AG04450 (cell line): ENCODE measurements at regions not wholly inside any gene's neighbourhood (a gene's known extent, or its start where the extent isn't known, plus 50 kb on each side); places are given as distances from the start of the nearest gene placed in this dataset.
"Not testable (repeated sequence)": the region's sequence is repeated elsewhere in the genome, so short reads cannot be mapped to it uniquely, and the experiment has no call there.

Source experiments
- CTCF ChIA-PET: fragments of 300-600, 350-600 bp; formaldehyde crosslinking; extraction: SDS; loops from one replicate; lab custom pipeline; 2022; ENCODE audit warnings: antibody characterized with exemption, inconsistent platforms; lab: Charles Lee
- POLR2A ChIA-PET: fragments of 350-600 bp; formaldehyde crosslinking; extraction: SDS; loops from one replicate; lab custom pipeline; 2021; ENCODE audit warnings: antibody characterized with exemption, inconsistent platforms; lab: Yijun Ruan, JAX
- DNase-seq: peaks from one replicate; pipeline ENCODE4 v3.0.0-alpha.2; 2011; ENCODE audit warnings: low read depth, low spot score
- H3K27ac ChIP-seq: one replicate; pipeline ENCODE4 v1.5.1; 2012; ENCODE audit warnings: low read depth, low read length, control low read depth
- H3K27me3 ChIP-seq: one replicate; pipeline ENCODE4 v1.6.0; 2012; ENCODE audit warnings: low read length; ENCODE audit not compliant: control insufficient read depth, insufficient read depth
- H3K4me3 ChIP-seq: 2 replicates; pipeline ENCODE4 v1.5.1; 2011; ENCODE audit warnings: mild to moderate bottlenecking, low read depth, low read length, control low read depth
- H3K9me3 ChIP-seq: 2 replicates; pipeline ENCODE4 v1.5.1; 2012; ENCODE audit warnings: low read length; ENCODE audit not compliant: control insufficient read depth, insufficient read depth
- CTCF ChIP-seq: IDR thresholded peaks from 2 replicates; pipeline ENCODE4 v1.5.1; 2011; ENCODE audit warnings: low read depth, low read length, control low read depth, inconsistent platforms

DNA sequence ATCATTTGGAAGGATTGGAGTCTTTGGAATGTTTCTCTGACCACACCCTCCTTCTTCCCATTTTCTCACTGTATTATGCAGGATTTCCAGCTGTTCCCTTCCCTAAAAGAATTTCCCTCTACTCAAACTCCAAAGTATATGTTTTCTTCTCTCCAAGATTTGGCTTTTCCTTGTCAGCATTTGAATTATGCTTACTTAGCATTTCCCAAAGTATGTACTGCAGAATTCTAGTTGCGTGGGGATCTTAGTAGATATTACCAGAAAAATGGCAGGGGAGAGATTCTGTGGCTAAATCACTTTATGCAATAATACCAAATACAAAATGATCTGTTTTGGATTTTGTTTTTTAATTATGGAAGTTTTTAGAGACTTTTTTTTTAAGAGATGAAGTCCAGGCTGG lies 142.3 kb downstream of the OR4C45 start:
- CTCF ChIA-PET: no interaction called here
- no peak for DNase-seq
- POLR2A ChIA-PET: no interaction called here

GRCh38 chr11:50178737-50179136 lies 146.1 kb downstream of the OR4C45 start:
- no peak overlapping the region for H3K4me3 ChIP-seq
- DNase-seq: no peak
- H3K27ac ChIP-seq: no peak overlapping the region
- TF ChIP-seq CTCF: no peak
- peaks cover 8% of the 10 kb centered on the region for H3K9me3 ChIP-seq
- no peaks in the 10 kb centered on the region for H3K27me3 ChIP-seq
- CTCF ChIA-PET: no interaction called here
- POLR2A ChIA-PET: no interaction called here

More for the DNA sequence above, 142.3 kb downstream of the OR4C45 start:
- Histone ChIP-seq H3K27me3 (no peaks in the 10 kb centered on the region), H3K9me3 (peaks cover 6% of the 10 kb centered on the region), H3K4me3 (no peak overlapping the region), H3K27ac (no peak overlapping the region)
- no peak for TF ChIP-seq CTCF

DNA sequence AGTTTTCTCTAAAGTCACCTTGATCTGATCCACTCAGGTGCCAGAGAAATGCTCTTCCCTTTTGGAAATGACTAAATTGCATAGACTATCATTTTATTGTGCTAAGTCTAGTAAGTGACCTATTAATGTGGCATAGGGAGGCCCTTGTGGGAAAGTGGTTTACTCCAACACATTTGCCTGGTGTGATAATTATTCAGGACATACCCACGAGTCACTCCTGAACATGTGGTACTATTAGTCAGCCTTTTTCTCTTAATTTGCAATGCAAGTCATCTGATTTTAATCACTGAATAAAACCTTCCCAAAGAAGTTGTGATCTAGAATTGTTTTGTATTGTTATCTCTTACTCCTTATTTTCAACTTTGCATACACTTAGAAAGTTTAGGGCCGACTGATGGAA lies 148.7 kb downstream of the OR4C45 start:
- no peak overlapping the region for H3K27ac ChIP-seq
- CTCF ChIA-PET: no interaction called here
- no peak for DNase-seq
- H3K27me3 ChIP-seq: no peaks in the 10 kb centered on the region
- POLR2A ChIA-PET: no interaction called here
- H3K4me3 ChIP-seq: no peak overlapping the region
- TF ChIP-seq CTCF: no peak
- H3K9me3 ChIP-seq: peaks cover 13% of the 10 kb centered on the region

- H3K27me3 ChIP-seq: no peaks in the 10 kb centered on the region
- no peak overlapping the region for H3K4me3 ChIP-seq
- no peak for DNase-seq
- ChIA-PET CTCF (no interaction called here), POLR2A (no interaction called here)
- H3K9me3 ChIP-seq: peaks cover 13% of the 10 kb centered on the region
- H3K27ac ChIP-seq: no peak overlapping the region
- TF ChIP-seq CTCF: no peak
Observed at GRCh38 chr11:50182486-50182885, 149.8 kb downstream of the OR4C45 start.

- H3K27ac ChIP-seq, DNase-seq, H3K27me3 ChIP-seq, H3K4me3 ChIP-seq, CTCF ChIA-PET, POLR2A ChIA-PET: not testable (repeated sequence)
- H3K9me3 ChIP-seq: peaks cover 13% of the 10 kb centered on the region
Observed at GRCh38 chr11:50183170-50183569, 150.5 kb downstream of the OR4C45 start.

- CTCF ChIA-PET: no interaction called here
- Histone ChIP-seq H3K9me3 (peaks cover 16% of the 10 kb centered on the region), H3K4me3 (no peak overlapping the region), H3K27me3 (no peaks in the 10 kb centered on the region), H3K27ac (no peak overlapping the region)
- DNase-seq: no peak
- no peak for TF ChIP-seq CTCF
- POLR2A ChIA-PET: no interaction called here
Observed at GRCh38 chr11:50186146-50186545, 153.5 kb downstream of the OR4C45 start.
